ENCODE measurements at regions not wholly inside any gene's neighbourhood (a gene's known extent, or its start where the extent isn't known, plus 50 kb on each side); places are given as distances from the start of the nearest gene placed in this dataset.
A peak's percentile ranks its signal among the peaks of the same experiment; 100 is the strongest.
"Not testable (repeated sequence)": the region's sequence is repeated elsewhere in the genome, so short reads cannot be mapped to it uniquely, and the experiment has no call there.

DNA sequence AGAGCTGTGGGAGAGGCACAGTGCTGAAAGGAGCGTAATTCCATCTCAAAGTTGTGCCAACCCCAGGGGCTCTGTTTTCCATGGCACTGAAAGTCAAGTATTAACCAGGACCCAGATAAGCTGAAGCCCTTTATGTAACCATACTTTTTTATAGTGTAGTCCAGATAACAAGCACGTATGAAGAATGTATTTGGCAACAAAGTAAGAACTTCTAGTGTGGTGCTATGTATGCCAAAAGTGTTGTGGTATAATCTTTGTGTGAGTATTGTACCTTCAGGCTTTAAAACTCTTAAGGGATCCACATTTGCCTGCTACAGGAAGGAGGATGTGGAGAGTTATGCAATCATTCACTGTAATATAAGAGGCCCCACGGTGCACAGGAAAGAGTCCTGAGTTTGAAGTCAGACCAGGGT lies 129.4 kb downstream of the IBTK start:
- no peaks in the 10 kb centered on the region for H3K36me3 ChIP-seq
- H3K27ac ChIP-seq: no peak overlapping the region
- 24 to 31% methylated on average over 3 of the region's 3 CpGs for WGBS, 2 donors
- DNase-seq: no peak
- peaks cover 0 to 3% (median 0%) of the 10 kb centered on the region in 3 donors for H3K4me1 ChIP-seq
- no peaks in the 10 kb centered on the region for H3K9me3 ChIP-seq
- H3K27me3 ChIP-seq: no peaks in the 10 kb centered on the region
- no peak for TF ChIP-seq POLR2A (IDR thresholded peaks at IDR 0.05)
- TF ChIP-seq, protein P1, sequence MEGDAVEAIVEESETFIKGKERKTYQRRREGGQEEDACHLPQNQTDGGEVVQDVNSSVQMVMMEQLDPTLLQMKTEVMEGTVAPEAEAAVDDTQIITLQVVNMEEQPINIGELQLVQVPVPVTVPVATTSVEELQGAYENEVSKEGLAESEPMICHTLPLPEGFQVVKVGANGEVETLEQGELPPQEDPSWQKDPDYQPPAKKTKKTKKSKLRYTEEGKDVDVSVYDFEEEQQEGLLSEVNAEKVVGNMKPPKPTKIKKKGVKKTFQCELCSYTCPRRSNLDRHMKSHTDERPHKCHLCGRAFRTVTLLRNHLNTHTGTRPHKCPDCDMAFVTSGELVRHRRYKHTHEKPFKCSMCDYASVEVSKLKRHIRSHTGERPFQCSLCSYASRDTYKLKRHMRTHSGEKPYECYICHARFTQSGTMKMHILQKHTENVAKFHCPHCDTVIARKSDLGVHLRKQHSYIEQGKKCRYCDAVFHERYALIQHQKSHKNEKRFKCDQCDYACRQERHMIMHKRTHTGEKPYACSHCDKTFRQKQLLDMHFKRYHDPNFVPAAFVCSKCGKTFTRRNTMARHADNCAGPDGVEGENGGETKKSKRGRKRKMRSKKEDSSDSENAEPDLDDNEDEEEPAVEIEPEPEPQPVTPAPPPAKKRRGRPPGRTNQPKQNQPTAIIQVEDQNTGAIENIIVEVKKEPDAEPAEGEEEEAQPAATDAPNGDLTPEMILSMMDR (IDR thresholded peaks at IDR 0.05): no peak
- no peak overlapping the region for H3K4me3 ChIP-seq
- intact Hi-C loops (cut with DNase I): no loop called here

DNA sequence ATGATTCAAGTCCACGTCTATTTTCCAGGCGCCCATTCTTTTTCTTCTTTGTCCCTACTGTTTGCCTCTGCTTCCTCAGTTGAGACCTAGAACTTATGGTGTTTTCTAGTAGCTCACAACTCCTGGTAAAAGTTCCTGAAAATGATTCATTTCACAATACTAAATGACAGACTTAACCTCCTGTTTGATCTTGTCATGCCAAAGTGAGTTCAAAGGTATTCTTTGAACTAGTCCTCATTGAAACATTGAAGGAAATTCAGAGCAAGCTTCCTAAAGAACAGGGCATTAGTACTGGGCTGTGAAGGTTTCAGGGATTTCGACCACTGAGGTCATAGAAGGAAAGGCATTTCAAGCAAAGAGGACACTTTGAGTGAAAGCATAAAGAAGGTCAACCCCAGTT lies 132.8 kb downstream of the IBTK start:
- H3K27me3 ChIP-seq: no peaks in the 10 kb centered on the region
- no peak overlapping the region for H3K4me3 ChIP-seq
- DNase-seq: no peak
- H3K9me3 ChIP-seq: no peaks in the 10 kb centered on the region
- H3K36me3 ChIP-seq: no peaks in the 10 kb centered on the region
- TF ChIP-seq, protein P1 (IDR thresholded peaks at IDR 0.05): no peak
- TF ChIP-seq POLR2A (IDR thresholded peaks at IDR 0.05): no peak
- intact Hi-C loops (cut with DNase I): no loop called here
- H3K4me1 ChIP-seq: no peaks in the 10 kb centered on the region
- H3K27ac ChIP-seq: no peak overlapping the region
- WGBS, 2 donors: 74 to 87% methylated on average over 3 of the region's 3 CpGs

DNA sequence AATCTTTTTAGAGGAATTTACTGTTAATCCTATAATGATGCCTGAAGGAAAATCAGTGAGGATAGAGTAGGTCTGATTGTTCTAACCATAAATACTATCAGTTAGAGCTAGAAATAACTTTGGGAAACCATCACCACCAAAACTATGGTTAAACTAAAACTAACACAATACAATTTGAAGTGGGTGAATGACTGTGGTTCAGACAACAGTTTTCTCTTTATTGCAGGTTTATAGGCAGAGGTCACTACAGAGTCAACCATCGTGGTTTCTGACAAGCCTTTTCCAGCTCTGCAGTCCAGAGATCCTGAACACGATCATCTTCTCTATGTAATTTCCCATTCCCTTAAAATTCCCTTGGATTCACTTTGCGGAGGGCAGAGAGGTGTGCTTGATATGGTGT lies 134.3 kb downstream of the IBTK start:
- intact Hi-C loops (cut with DNase I): no loop called here
- WGBS, 2 donors: 79 to 80% methylated on average over 3 of the region's 3 CpGs
- H3K9me3 ChIP-seq: no peaks in the 10 kb centered on the region
- no peak overlapping the region for H3K4me3 ChIP-seq
- H3K36me3 ChIP-seq: no peaks in the 10 kb centered on the region
- DNase-seq: no peak
- no peaks in the 10 kb centered on the region for H3K27me3 ChIP-seq
- no peak overlapping the region for H3K27ac ChIP-seq
- no peaks in the 10 kb centered on the region for H3K4me1 ChIP-seq
- TF ChIP-seq, protein P1 (IDR thresholded peaks at IDR 0.05): no peak
- no peak for TF ChIP-seq POLR2A (IDR thresholded peaks at IDR 0.05)

DNA sequence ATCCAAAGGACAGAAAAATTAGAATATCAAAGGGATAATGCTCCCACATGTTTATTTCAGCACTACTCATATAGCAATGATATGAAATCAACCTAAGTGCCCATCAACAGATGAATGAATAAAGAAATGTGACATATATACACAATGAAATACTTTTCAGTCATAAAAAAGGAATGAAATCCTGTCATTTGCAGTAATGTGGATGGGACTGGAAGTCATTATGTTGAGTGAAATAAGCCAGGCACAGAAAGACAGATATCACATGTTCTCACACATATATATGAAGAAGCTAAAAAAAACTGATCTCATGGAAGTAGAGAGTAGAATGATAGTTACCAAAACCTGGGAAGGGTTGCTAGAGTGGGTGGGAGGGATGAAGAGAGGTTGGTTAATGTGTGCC lies 135.7 kb downstream of the IBTK start:
- intact Hi-C loops (cut with DNase I): no loop called here

DNA sequence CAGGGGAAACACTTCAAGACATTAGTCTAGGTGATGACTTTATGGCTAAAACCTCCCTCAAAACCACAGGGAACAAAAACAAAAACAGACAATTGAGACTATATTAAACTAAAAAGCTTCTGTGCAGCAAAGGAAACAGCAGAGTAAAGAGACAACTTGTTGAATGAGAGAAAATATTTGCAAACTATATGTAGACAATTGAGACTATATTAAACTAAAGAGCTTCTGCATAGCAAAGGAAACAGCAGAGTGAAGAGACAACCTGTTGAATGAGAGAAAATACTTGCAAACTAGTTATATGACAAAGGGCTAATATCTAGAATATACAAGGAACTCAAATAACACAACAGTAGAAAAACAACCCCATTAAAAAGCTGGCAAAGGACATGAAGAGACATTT lies 136.4 kb downstream of the IBTK start:
- H3K4me3 ChIP-seq: no peak overlapping the region
- DNase-seq: no peak
- no peaks in the 10 kb centered on the region for H3K9me3 ChIP-seq
- H3K36me3 ChIP-seq: no peaks in the 10 kb centered on the region
- no peak overlapping the region for H3K27ac ChIP-seq
- intact Hi-C loops (cut with DNase I): no loop called here
- no peaks in the 10 kb centered on the region for H3K27me3 ChIP-seq
- no peak for TF ChIP-seq POLR2A (IDR thresholded peaks at IDR 0.05)
- no peaks in the 10 kb centered on the region for H3K4me1 ChIP-seq

More for the DNA sequence above, 135.7 kb downstream of the IBTK start:
- Histone ChIP-seq H3K4me3 (no peak overlapping the region), H3K4me1 (no peaks in the 10 kb centered on the region), H3K27ac (no peak overlapping the region), H3K9me3 (no peaks in the 10 kb centered on the region), H3K36me3 (no peaks in the 10 kb centered on the region), H3K27me3 (no peaks in the 10 kb centered on the region)
- no peak for DNase-seq
- TF ChIP-seq POLR2A (IDR thresholded peaks at IDR 0.05): no peak
- TF ChIP-seq, protein P1 (IDR thresholded peaks at IDR 0.05): no peak

DNA sequence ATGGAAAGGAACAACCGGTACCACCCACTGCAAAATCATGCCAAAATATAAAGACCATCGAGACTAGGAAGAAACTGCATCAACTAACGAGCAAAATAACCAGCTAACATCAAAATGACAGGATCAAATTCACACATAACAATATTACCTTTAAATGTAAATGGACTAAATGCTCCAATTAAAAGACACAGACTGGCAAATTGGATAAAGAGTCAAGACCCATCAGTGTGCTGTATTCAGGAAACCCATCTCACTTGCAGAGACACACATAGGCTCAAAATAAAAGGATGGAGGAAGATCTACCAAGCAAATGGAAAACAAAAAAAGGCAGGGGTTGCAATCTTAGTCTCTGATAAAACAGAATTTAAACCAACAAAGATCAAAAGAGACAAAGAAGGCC lies 144.4 kb downstream of the IBTK start:
- H3K4me1 ChIP-seq; DNase-seq; H3K27me3 ChIP-seq; H3K27ac ChIP-seq; H3K36me3 ChIP-seq; H3K9me3 ChIP-seq; H3K4me3 ChIP-seq; intact Hi-C loops (cut with DNase I): not testable (repeated sequence)
- 83 to 91% methylated on average over 3 of the region's 3 CpGs for WGBS, 2 donors

DNA sequence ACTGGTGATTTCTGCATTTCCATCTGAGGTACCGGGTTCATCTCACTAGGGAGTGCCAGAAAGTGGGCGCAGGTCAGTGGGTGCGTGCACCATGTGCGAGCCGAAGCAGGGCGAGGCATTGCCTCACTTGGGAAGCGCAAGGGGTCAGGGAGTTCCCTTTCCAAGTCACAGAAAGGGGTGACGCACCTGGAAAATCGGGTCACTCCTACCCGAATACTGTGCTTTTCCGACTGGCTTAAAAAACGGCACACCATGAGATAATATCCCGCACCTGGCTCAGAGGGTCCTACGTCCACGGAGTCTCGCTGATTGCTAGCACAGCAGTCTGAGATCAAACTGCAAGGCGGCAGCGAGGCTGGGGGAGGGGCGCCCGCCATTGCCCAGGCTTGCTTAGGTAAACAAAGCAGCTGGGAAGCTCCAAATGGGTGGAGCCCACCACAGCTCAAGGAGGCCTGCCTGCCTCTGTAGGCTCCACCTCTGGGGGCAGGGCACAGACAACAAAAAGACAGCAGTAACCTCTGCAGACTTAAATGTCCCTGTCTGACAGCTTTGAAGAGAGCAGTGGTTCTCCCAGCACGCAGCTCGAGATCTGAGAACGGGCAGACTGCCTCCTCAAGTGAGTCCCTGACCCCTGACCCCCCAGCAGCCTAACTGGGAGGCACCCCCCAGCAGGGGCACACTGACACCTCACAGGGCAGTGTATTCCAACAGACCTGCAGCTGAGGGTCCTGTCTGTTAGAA lies 146.0 kb downstream of the IBTK start:
- H3K9me3 ChIP-seq; intact Hi-C loops (cut with DNase I); H3K27me3 ChIP-seq; H3K36me3 ChIP-seq; H3K27ac ChIP-seq; H3K4me1 ChIP-seq; DNase-seq: not testable (repeated sequence)
- WGBS, 2 donors: 72 to 80% methylated on average over 14 to 16 of the region's 23 CpGs
- H3K4me3 ChIP-seq: peak overlapping the region; percentile 6 to 35 (median 20)

DNA sequence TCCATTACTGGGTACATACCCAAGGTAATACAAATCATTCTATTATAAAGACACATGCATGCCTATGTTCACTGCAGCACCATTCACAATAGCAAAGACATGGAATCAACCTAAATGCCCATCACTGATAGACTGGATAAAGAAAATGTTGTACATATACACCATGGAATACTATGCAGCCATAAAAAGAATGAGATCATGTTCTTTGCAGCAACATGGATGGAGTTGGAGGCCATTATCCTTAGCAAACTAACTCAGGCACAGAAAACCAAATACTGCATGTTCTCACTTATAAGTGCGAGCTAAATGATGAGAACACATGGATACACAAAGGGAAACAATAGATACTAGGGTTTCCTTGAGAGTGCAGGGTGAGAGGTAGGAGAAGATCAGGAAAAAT lies 146.8 kb downstream of the IBTK start:
- H3K27me3 ChIP-seq; H3K9me3 ChIP-seq; H3K4me1 ChIP-seq; H3K36me3 ChIP-seq; DNase-seq; H3K4me3 ChIP-seq; intact Hi-C loops (cut with DNase I); H3K27ac ChIP-seq: not testable (repeated sequence)
- WGBS, 2 donors: 78 to 83% methylated on average over 1 of the region's 1 CpG

Data from esophagus squamous epithelium (tissue), 5 donors.